ENCODE measurements at regions not wholly inside any gene's neighbourhood (a gene's known extent, or its start where the extent isn't known, plus 50 kb on each side); places are given as distances from the start of the nearest gene placed in this dataset.

GRCh38 chr16:65365732-65366715, 244.2 kb upstream of the CDH11 start:
- no peak for TF ChIP-seq CTCF (conservative IDR thresholded peaks at IDR 0.05; ENCODE audit: low read depth, low read length)
- TF ChIP-seq EZH2 (IDR thresholded peaks at IDR 0.05; ENCODE audit: low read length, unreplicated experiment) = no peak
- TF ChIP-seq EZH2phosphoT487 (IDR thresholded peaks at IDR 0.05; ENCODE audit: borderline replicate concordance, low read length) = no peak
